Testis (tissue), 2 donors: ENCODE measurements at regions not wholly inside any gene's neighbourhood (a gene's known extent, or its start where the extent isn't known, plus 50 kb on each side); places are given as distances from the start of the nearest gene placed in this dataset.

Experiments
- CTCF ChIP-seq, 3 experiments: fragments of 450-650 bp in 2 of 3; fragments of 200-600 bp in 1 of 3; sonication (generic) in 1 of 3; IDR thresholded peaks; one replicate each; pipeline ENCODE4 v1.5.1; 2016 to 2019; ENCODE audit warnings: antibody characterized with exemption in 3 of 3, mild to moderate bottlenecking in 2 of 3, moderate library complexity in 1 of 3
- POLR2A ChIP-seq: fragments of 450-650 bp; IDR thresholded peaks from one replicate; pipeline ENCODE4 v1.6.1; 2017; ENCODE audit warnings: antibody characterized with exemption, mild to moderate bottlenecking, moderate library complexity

- TF ChIP-seq CTCF (IDR thresholded peaks at IDR 0.05) (no peak), POLR2A (no peak)
Measured at GRCh38 chr13:66214467-66214866, 1015.7 kb downstream of the PCDH9 start.
